CD4-positive, alpha-beta T cell (primary cell): ENCODE measurements at regions not wholly inside any gene's neighbourhood (a gene's known extent, or its start where the extent isn't known, plus 50 kb on each side); places are given as distances from the start of the nearest gene placed in this dataset.

Experiments used
- ATAC-seq: fragments of 200-7000 bp; cut with Tn5 transposase; one replicate; pipeline ENCODE4 v1.10.0; 2022; ENCODE audit warnings: mild to moderate bottlenecking; ENCODE audit not compliant: poor library complexity
- CTCF ChIA-PET: fragments of 350-600 bp; sonication (Branson Sonifier 250); formaldehyde crosslinking; loops from one replicate; lab custom pipeline; 2021; ENCODE audit warnings: antibody characterized with exemption, inconsistent platforms; lab: Charles Lee
- POLR2A ChIA-PET: fragments of 350-600 bp; sonication (Branson Sonifier 250); formaldehyde crosslinking; loops from one replicate; lab custom pipeline; 2021; ENCODE audit warnings: antibody characterized with exemption, inconsistent platforms; lab: Charles Lee
- DNase-seq, 14 experiments: peaks; one replicate each; pipeline ENCODE4 v3.0.0-alpha.2; 2013 to 2020; ENCODE audit warnings: mixed read lengths in 2 of 14
- H3K27ac ChIP-seq, 2 donors: one replicate each; pipeline versions ENCODE4 v1.5.1 to v1.7.0; 2013; ENCODE audit warnings: low read length in 2 of 2, low read depth in 1 of 2, mild to moderate bottlenecking in 1 of 2
- H3K27me3 ChIP-seq, 2 experiments: 1 replicate in 1 of 2; 2 replicates in 1 of 2; pipeline versions ENCODE4 v1.6.1 to v1.7.0; 2013; ENCODE audit warnings: low read length in 2 of 2, control low read depth in 1 of 2, mild to moderate bottlenecking in 1 of 2, moderate library complexity in 1 of 2; ENCODE audit not compliant: insufficient read depth in 2 of 2, control insufficient read depth in 1 of 2
- H3K36me3 ChIP-seq: one replicate; pipeline ENCODE4 v1.6.1; 2013; ENCODE audit warnings: low read length, control low read depth; ENCODE audit not compliant: insufficient read depth
- H3K4me1 ChIP-seq: one replicate; pipeline ENCODE4 v1.6.1; 2013; ENCODE audit warnings: low read length, control low read depth; ENCODE audit not compliant: insufficient read depth
- H3K4me3 ChIP-seq: one replicate; pipeline ENCODE4 v1.5.1; 2013; ENCODE audit warnings: mild to moderate bottlenecking, low read length, moderate library complexity
- H3K9me3 ChIP-seq, 2 experiments: 1 replicate in 1 of 2; 2 replicates in 1 of 2; pipeline versions ENCODE4 v1.6.1 to v1.7.0; 2013; ENCODE audit warnings: low read length in 2 of 2, mild to moderate bottlenecking in 2 of 2, control low read depth in 1 of 2, moderate library complexity in 1 of 2; ENCODE audit not compliant: control insufficient read depth in 1 of 2, insufficient read depth in 1 of 2
- H3K27ac Mint-ChIP-seq: one replicate; pipeline ENCODE4 v1.8.0; 2020; ENCODE audit warnings: mixed read lengths
- H3K27me3 Mint-ChIP-seq: one replicate; pipeline ENCODE4 v1.8.0; 2021; ENCODE audit warnings: mixed read lengths
- H3K36me3 Mint-ChIP-seq: one replicate; pipeline ENCODE4 v1.8.0; 2021; ENCODE audit warnings: low read depth, mixed read lengths
- H3K4me1 Mint-ChIP-seq: one replicate; pipeline ENCODE4 v1.8.0; 2021; ENCODE audit warnings: low read depth, mixed read lengths
- H3K4me3 Mint-ChIP-seq: one replicate; pipeline ENCODE4 v1.8.0; 2020; ENCODE audit warnings: mild to moderate bottlenecking, mixed read lengths
- H3K9me3 Mint-ChIP-seq: one replicate; pipeline ENCODE4 v1.8.0; 2020; ENCODE audit warnings: mixed read lengths
- CTCF ChIP-seq: fragments of 200-600 bp; IDR thresholded peaks from one replicate; pipeline ENCODE4 v1.8.0; 2022; ENCODE audit warnings: antibody characterized with exemption, mild to moderate bottlenecking
- intact Hi-C, 2 experiments: fragments of 100-400 bp; cut with DNase I in 1 of 2; cut with micrococcal nuclease in 1 of 2; formaldehyde crosslinking; loops; one replicate each; pipeline versions ENCODE4 v1.15.1 to v1.9.0; 2023 to 2025; cut with DNase I, micrococcal nuclease

GRCh38 chr7:152969839-152970238 is 210.3 kb downstream of the ACTR3B start:
- intact Hi-C loops, result no loop called here
- ATAC-seq, result no peak
- no peak for TF ChIP-seq CTCF
- no peaks in the 10 kb centered on the region for H3K27me3 ChIP-seq
- no peaks in the 10 kb centered on the region for H3K9me3 Mint-ChIP-seq
- no peaks in the 10 kb centered on the region for H3K4me1 ChIP-seq
- H3K27ac Mint-ChIP-seq, result no peak overlapping the region
- H3K36me3 Mint-ChIP-seq, result no peaks in the 10 kb centered on the region
- no peaks in the 10 kb centered on the region for H3K4me1 Mint-ChIP-seq
- H3K27me3 Mint-ChIP-seq, result no peaks in the 10 kb centered on the region
- POLR2A ChIA-PET, result no interaction called here
- H3K4me3 Mint-ChIP-seq, result no peak overlapping the region
- no peaks in the 10 kb centered on the region for H3K36me3 ChIP-seq
- H3K9me3 ChIP-seq, result no peaks in the 10 kb centered on the region
- H3K27ac ChIP-seq, result no peak overlapping the region
- H3K4me3 ChIP-seq, result no peak overlapping the region
- no peak for DNase-seq
- CTCF ChIA-PET, result no interaction called here

GRCh38 chr7:152970481-152970880 is 210.9 kb downstream of the ACTR3B start:
- no peak for DNase-seq
- H3K27me3 Mint-ChIP-seq, result no peaks in the 10 kb centered on the region
- H3K4me1 Mint-ChIP-seq, result no peaks in the 10 kb centered on the region
- Histone ChIP-seq H3K27me3 (no peaks in the 10 kb centered on the region), H3K4me1 (no peaks in the 10 kb centered on the region), H3K27ac (no peak overlapping the region), H3K4me3 (no peak overlapping the region), H3K9me3 (no peaks in the 10 kb centered on the region), H3K36me3 (no peaks in the 10 kb centered on the region)
- CTCF ChIA-PET, result no interaction called here
- H3K4me3 Mint-ChIP-seq, result no peak overlapping the region
- H3K27ac Mint-ChIP-seq, result no peak overlapping the region
- intact Hi-C loops, result no loop called here
- H3K36me3 Mint-ChIP-seq, result no peaks in the 10 kb centered on the region
- POLR2A ChIA-PET, result no interaction called here
- no peaks in the 10 kb centered on the region for H3K9me3 Mint-ChIP-seq
- ATAC-seq, result no peak
- TF ChIP-seq CTCF, result no peak

- intact Hi-C loops, result no loop called here
- DNase-seq, result no peak
- H3K36me3 Mint-ChIP-seq, result no peaks in the 10 kb centered on the region
- POLR2A ChIA-PET, result no interaction called here
- H3K9me3 Mint-ChIP-seq, result no peaks in the 10 kb centered on the region
- no peaks in the 10 kb centered on the region for H3K27me3 ChIP-seq
- H3K4me1 ChIP-seq, result no peaks in the 10 kb centered on the region
- H3K9me3 ChIP-seq, result no peaks in the 10 kb centered on the region
- TF ChIP-seq CTCF, result no peak
- no peaks in the 10 kb centered on the region for H3K4me1 Mint-ChIP-seq
- peaks cover 9% of the 10 kb centered on the region for H3K27me3 Mint-ChIP-seq
- CTCF ChIA-PET, result no interaction called here
- H3K27ac ChIP-seq, result no peak overlapping the region
- no peak overlapping the region for H3K4me3 ChIP-seq
- ATAC-seq, result no peak
- H3K27ac Mint-ChIP-seq, result no peak overlapping the region
- no peak overlapping the region for H3K4me3 Mint-ChIP-seq
- no peaks in the 10 kb centered on the region for H3K36me3 ChIP-seq
Observed at GRCh38 chr7:152974577-152974976, 215.0 kb downstream of the ACTR3B start.
